ENCODE measurements at regions not wholly inside any gene's neighbourhood (a gene's known extent, or its start where the extent isn't known, plus 50 kb on each side); places are given as distances from the start of the nearest gene placed in this dataset.

GRCh38 chr13:68481130-68481529, 1251.0 kb upstream of the PCDH9 start:
- DNase-seq (ENCODE audit: low spot score) = no peak

- no peak for DNase-seq (ENCODE audit: low spot score)
Measured at GRCh38 chr13:68473834-68474326, 1243.7 kb upstream of the PCDH9 start.

- DNase-seq (ENCODE audit: low spot score) = no peak
Measured at GRCh38 chr13:68467160-68467559, 1237.0 kb upstream of the PCDH9 start.

- no peak for DNase-seq (ENCODE audit: low spot score)
Measured at GRCh38 chr13:68440874-68441273, 1210.7 kb upstream of the PCDH9 start.

- no peak for DNase-seq (ENCODE audit: low spot score)
Measured at GRCh38 chr13:68439817-68440216, 1209.7 kb upstream of the PCDH9 start.

- no peak for DNase-seq (ENCODE audit: low spot score)
Measured at GRCh38 chr13:68428292-68428691, 1198.2 kb upstream of the PCDH9 start.

- no peak for DNase-seq (ENCODE audit: low spot score)
Measured at GRCh38 chr13:68417801-68418200, 1187.7 kb upstream of the PCDH9 start.

GRCh38 chr13:68410007-68410406, 1179.9 kb upstream of the PCDH9 start:
- DNase-seq (ENCODE audit: low spot score) = no peak

GRCh38 chr13:68390987-68391386, 1160.9 kb upstream of the PCDH9 start:
- DNase-seq (ENCODE audit: low spot score) = no peak

- no peak for DNase-seq (ENCODE audit: low spot score)
Measured at GRCh38 chr13:68386808-68387207, 1156.7 kb upstream of the PCDH9 start.

GRCh38 chr13:68380041-68380973, 1150.2 kb upstream of the PCDH9 start:
- DNase-seq (ENCODE audit: low spot score) = no peak

GRCh38 chr13:68378294-68378693, 1148.2 kb upstream of the PCDH9 start:
- DNase-seq (ENCODE audit: low spot score) = no peak

- DNase-seq (ENCODE audit: low spot score) = no peak
Measured at GRCh38 chr13:68375004-68375403, 1144.9 kb upstream of the PCDH9 start.

GRCh38 chr13:68369739-68370138, 1139.6 kb upstream of the PCDH9 start:
- DNase-seq (ENCODE audit: low spot score) = peak; percentile 9

- DNase-seq (ENCODE audit: low spot score) = no peak
Measured at GRCh38 chr13:68368922-68369321, 1138.8 kb upstream of the PCDH9 start.

- DNase-seq (ENCODE audit: low spot score) = no peak
Measured at GRCh38 chr13:68359105-68359504, 1129.0 kb upstream of the PCDH9 start.

GRCh38 chr13:68358294-68358705, 1128.2 kb upstream of the PCDH9 start:
- DNase-seq (ENCODE audit: low spot score) = no peak

GRCh38 chr13:68350554-68350953, 1120.4 kb upstream of the PCDH9 start:
- no peak for DNase-seq (ENCODE audit: low spot score)

GRCh38 chr13:68347220-68347619, 1117.1 kb upstream of the PCDH9 start:
- no peak for DNase-seq (ENCODE audit: low spot score)

GRCh38 chr13:68345963-68346531, 1115.9 kb upstream of the PCDH9 start:
- no peak for DNase-seq (ENCODE audit: low spot score)

- no peak for DNase-seq (ENCODE audit: low spot score)
Measured at GRCh38 chr13:68323124-68323523, 1093.0 kb upstream of the PCDH9 start.

GRCh38 chr13:68319384-68319783, 1089.2 kb upstream of the PCDH9 start:
- no peak for DNase-seq (ENCODE audit: low spot score)

GRCh38 chr13:68304286-68304893, 1074.3 kb upstream of the PCDH9 start:
- peak; percentile 27 for DNase-seq (ENCODE audit: low spot score)
